Body of pancreas (tissue), 4 donors: ENCODE measurements at regions not wholly inside any gene's neighbourhood (a gene's known extent, or its start where the extent isn't known, plus 50 kb on each side); places are given as distances from the start of the nearest gene placed in this dataset.

ENCODE experiments used
- CTCF ChIP-seq, 7 experiments: fragments of 450-650 bp in 4 of 7; fragments of 200-600 bp in 3 of 7; sonication (generic) in 3 of 7; IDR thresholded peaks; one replicate each; pipeline ENCODE4 v1.5.1; 2016 to 2019; ENCODE audit warnings: antibody characterized with exemption in 7 of 7
- POLR2A ChIP-seq, 3 donors: fragments of 450-650 bp; IDR thresholded peaks; one replicate each; pipeline ENCODE4 v1.6.1; 2016; ENCODE audit warnings: antibody characterized with exemption in 3 of 3, mild to moderate bottlenecking in 2 of 3

- TF ChIP-seq POLR2A (IDR thresholded peaks at IDR 0.05) (no peak), CTCF (IDR thresholded peaks at IDR 0.05) (no peak)
Observed at GRCh38 chr4:59102311-59102710, 1992.1 kb upstream of the IGFBP7 start.
